GM19351 (cell line): ENCODE measurements at regions not wholly inside any gene's neighbourhood (a gene's known extent, or its start where the extent isn't known, plus 50 kb on each side); places are given as distances from the start of the nearest gene placed in this dataset.

Source experiments
- ATAC-seq: cut with Tn5 transposase; IDR thresholded peaks from one replicate; pipeline ENCODE4 v1.9.1; 2021; ENCODE audit warnings: mild to moderate bottlenecking, moderate library complexity; ENCODE audit not compliant: unreplicated experiment

DNA sequence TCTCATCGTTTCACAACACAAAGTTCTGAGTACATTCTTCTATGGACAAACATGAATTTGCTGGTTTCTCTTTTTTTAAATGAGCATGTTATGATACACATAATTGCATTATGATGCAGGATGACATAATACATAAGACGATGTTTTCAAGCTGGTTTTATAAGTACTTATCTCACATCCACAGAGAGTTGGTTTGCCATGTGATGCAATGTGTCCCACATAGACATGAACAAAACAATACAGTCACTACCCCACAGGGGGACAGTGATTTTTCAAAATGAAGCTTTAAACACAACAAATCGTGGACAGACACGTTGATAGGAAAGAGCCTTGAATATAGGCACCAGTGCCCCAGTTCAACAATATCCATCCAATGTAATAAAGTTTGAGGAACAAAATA is 447.1 kb downstream of the KLF12 start:
- no peak for ATAC-seq

DNA sequence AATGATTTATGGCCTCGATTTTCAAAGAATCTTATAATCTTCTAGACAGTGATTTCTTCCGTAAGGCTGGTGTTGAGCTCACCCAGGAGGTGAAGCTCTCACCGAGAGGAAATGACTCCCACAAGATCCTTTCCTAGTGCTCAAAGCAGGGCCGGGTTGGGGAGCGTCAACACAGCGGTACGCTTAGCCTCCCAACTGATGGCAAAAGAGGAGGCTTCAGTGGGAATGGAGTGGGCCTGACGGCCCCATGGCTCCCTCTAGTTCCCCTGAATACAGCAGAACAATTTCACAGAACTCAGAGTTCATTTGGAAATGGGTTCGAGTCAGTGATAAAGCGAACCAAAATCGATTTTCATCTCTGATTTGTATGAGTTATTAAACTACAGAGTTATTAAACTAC is 449.5 kb downstream of the KLF12 start:
- ATAC-seq, result no peak

DNA sequence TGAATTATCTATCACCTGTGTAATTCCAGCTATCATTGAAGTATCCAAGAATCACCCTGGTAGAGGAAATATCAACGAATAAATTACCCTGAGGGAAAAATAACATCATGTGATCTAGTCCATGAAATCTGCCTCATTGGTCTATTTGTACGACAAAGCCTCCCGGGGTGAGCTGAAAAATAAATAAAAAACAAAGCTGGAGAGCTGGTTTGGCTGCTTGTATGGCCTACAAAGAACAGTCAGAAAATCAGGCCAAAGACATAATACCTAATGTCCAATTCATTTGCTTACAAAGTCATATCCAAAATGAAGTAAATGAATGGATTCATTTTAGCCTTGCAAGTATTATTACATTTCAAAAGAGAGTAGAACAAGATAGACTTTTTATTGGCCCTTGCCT is 449.9 kb downstream of the KLF12 start:
- ATAC-seq, result no peak

DNA sequence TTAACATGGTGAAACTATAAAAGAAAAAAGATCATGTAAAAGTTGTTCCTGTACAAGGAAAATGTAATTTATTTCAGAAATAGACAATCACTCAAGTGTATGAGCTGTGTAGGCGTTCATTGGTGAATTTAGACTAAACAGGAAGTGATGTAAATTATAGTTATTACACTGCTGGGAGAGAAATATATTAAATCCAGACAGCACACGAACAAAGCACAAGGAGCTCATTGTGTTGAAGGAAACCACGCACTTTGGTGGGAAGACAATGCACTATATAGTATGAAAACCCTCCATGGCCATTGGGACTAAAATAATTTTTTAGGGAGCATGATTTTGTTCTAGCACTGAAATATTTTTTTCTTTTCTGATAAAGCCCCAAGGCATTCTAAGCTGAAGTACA is 450.5 kb downstream of the KLF12 start:
- no peak for ATAC-seq

DNA sequence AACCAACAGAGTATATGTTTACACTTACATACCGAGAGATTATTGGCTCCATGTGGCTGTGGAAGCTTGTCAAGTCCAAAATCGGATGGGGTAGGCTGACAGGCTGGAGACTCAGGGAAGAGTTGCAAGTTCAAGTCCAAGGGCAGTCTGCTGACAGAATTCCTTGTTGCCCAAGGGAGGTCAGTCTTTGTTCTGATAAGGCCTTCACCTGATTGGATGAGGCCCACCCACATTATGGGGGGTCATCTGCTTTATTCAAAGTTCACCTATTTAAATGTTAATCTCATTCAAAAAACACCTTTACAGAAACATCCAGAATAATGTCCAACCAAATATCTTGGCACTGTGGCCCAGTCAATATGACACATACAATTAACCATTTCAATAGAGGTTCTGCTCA is 452.4 kb downstream of the KLF12 start:
- no peak for ATAC-seq

DNA sequence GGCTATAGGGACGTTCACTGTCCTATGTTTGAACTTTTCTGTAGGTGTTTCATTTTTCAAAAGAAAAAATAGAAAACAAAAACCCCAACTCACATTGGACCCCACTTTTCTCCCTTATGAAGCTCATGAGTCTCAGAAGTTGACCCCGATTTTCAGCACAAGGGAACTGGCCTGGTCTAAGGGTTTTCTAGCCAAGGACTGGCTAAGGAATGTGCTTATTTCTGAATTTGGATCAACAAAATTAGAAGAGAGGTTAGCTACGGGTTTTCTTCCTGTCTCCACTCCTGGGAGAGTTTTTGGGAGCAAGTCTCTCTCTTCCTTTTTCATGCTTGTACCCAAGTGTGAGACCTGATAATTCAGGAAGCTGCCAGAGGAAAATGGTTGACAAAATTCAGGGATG is 453.2 kb downstream of the KLF12 start:
- no peak for ATAC-seq

DNA sequence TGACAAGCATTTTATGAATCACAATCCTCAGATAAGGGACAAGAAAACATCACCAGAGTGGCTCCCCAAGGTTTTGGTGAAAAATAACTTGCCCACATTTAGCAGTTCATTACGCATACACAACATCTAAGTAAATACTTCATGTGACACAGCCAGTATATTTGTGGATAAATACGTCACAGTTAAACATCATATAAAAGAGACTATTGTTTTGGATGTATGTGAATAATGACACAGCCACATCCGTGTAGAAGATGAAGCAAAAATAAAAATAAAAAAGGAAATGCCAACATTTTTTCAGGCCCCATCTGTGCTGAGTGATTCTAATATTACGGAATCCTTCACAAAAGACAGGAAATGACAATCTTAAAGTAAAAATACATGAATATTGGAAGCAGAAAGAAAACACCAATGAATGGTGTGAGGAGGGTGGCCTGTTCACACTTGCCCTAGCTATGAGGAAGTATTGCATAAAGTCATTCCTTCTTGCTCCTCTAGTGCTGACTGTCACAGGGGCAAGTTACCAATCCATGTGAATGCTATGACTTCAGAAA is 457.1 kb downstream of the KLF12 start:
- ATAC-seq, result no peak

DNA sequence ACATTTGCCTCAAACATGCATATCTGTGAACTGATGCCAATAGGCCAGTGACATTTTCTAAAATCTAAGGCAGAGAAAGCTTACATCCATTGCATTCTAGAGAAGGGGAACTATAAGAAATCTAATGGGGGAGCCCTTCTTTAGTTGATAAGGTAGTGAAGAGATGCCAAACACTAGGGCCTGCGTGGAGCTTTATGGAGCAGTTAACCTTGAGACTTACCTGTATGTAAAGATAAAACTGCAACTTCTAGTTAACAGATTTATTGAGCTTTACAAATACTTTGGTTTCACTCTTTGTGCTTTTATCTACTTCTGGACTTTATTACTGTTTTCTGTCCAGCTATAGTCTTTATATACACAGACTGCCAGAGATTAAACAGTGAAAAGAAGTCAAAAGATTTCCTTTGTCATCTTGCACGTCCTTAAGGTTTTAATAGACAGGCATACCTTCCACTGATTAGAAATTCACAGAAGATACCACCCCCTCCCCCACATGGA is 457.6 kb downstream of the KLF12 start:
- no peak for ATAC-seq

DNA sequence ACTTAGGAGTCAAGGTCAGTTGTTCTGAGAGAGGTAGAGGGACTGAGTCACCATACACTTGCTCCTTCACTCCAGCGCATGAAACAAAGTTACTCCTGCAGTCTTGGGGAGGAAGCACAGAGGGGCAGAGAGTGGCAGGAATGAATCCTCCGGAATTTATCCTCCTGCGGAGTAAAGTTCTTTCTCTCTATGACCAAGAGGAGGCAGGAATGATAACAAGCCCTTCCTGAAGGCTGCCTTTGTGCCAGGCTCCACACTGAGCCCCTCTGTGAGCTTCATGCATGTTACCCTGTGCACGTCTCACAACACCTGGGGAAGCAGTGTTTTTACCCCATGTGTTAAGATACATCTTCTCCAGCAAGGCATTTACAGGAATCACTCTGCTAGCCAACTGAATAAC is 458.4 kb downstream of the KLF12 start:
- no peak for ATAC-seq

DNA sequence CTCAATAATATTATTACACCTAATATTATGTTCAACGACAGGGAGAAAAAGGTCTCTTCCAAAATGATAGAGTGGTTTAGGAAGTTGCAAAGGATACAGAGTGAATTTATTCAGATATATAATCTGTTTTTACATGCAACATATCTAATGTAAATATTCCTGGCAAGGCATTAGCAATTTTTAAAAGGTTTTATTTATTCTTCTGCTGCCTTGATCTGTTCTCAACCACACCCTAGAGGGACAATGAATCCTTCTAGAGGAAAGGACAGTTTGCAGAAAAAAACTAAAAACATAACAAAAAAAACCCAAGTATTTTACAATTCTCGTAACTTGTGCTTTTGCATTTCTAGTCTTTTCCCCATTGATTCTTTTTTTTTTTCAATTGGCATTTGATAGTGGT is 459.6 kb downstream of the KLF12 start:
- no peak for ATAC-seq

DNA sequence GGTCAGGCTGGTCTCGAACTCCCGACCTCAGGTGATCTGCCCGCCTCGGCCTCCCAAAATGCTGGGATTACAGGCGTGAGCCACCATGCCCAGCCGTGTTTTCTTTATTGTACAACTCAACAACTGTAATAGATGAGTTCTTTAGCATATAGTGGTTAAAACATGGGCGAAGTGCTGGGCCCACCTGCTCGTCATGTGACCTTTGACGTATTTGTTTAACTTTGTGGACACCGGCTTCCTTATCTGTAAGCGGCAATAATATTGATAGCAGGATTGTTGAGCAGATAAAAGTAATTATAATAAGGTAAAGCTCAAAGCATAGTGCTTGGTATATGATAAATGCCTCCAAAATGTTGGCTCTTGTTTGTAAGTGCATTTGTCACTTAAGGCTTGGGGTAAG is 460.3 kb downstream of the KLF12 start:
- no peak for ATAC-seq

DNA sequence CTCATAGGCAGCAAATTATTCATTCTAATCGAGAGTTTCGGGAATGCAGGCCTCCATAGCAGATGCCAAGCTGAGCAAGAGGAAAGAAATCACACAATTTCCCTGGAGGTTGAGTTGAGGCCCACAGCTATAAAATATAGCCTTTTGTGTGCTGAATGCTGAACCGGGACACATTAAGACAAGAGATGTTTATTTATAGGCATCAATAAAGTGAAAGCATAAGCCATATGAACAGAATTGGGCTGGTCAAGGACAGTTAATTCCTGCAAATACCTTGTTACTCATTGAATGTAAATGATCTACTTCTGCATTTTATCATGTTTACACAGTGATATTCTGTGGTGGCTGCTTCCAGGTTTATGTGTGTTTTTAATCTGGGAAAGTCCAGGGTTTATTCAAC is 461.7 kb downstream of the KLF12 start:
- ATAC-seq, result no peak

DNA sequence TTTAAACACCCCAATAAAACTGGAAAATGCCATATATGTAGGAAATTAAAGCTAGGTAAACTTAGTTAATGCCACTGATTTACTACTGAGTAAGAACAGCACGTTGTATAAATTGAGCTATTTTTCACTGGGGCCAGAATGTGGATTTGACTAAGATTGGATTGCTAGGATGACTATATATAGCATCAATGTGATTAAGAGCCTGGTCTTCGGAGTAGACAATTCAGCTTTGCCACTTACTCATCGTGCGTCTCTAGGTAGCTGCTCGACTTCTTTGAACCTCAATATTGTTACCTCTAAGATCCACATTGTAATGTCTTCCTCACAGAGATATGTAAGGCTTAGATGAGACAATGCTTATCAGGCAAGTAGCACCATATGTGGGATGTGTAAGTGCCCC is 462.5 kb downstream of the KLF12 start:
- ATAC-seq, result no peak

DNA sequence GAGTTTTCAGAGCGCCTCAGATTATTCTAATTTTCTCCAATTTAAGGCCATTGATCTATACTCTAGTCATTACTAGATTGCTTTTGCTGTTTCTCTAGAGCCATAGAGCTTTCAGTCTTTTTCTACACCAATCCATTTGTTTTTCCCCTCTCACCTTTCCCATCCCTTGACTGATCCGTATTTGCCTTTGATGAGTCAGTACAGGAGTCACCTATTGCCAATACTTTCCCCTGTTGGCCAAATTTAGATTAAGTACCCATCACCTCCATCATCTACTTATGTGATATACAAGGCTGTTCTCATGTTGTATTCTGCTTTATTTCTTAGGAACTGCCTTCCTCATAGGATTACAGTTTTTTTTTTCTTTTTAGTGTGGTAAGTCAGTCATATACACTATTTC is 463.2 kb downstream of the KLF12 start:
- ATAC-seq, result no peak

DNA sequence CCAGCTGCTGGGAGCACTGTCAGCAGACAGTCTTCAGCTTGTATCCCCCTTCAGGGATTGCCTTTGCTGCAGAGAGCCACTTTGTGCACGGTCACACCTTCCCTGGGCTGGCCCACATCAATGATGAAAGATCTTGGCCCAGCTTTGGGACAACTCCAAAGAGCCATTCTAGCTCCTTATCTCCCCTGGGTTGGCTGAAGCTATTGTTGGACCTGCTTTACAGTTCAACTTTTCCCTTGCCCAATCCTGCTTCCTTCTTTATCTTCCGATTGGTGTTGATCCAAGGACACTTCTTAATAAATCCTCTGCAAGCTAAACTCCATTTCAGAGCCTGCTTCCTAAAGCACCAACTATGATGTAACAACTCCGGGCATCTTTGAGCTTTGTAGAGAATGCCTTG is 466.4 kb downstream of the KLF12 start:
- no peak for ATAC-seq

DNA sequence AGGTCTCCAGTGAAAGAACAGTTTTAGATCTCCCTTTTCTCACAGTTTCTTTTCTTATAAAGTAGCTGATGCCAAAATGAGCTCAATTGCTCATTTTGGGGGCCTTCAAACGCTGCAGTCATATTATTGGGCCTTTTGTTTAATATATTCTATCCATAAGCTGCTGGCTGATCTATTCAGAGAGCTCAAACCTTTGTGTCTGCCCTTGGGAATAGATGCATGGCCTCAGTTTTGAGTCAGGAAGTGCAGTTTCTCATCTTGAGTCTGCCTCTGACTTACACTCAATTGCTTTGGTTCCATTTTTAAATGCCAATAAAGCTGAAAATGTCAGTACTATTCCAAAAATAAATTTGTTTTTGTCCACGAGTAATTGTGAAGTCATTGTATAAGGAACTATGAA is 468.9 kb downstream of the KLF12 start:
- no peak for ATAC-seq

DNA sequence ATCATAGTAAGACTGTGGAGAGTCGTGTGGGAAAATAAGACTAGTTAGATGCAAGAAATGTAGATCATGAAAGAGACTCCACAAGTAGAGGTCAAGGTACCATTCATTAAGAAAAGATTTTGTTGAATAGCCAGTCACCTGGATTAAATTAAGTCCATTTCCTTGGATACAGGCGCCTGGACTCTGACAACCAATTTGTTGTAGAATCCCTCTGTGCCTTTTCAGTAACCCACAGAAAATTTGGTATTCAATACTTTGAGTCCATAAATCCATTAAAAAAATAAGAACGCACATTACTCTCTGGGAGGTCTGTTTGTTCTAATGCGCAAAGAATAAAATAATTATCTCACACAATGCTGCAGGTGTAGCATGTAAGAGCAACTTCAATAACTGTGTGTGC is 469.4 kb downstream of the KLF12 start:
- no peak for ATAC-seq

DNA sequence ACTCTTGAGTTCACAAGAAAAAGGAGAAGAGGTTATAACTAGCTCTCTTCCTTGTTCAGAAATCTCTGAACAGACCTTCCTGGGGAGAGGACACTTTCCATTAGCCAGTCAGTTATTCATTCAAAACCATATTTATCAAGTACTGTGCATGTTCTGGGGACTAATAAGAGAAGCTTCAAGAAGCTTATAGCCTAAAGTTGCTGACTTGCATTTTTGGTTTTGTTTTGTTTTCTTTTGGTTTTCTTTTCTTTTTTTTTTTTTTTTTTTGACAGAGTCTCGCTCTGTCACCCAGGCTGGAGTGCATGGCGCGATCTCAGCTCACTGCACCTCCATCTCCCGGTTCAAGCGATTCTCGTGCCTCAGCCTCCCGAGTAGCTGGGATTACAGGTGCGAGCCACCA is 471.4 kb downstream of the KLF12 start:
- no peak for ATAC-seq

DNA sequence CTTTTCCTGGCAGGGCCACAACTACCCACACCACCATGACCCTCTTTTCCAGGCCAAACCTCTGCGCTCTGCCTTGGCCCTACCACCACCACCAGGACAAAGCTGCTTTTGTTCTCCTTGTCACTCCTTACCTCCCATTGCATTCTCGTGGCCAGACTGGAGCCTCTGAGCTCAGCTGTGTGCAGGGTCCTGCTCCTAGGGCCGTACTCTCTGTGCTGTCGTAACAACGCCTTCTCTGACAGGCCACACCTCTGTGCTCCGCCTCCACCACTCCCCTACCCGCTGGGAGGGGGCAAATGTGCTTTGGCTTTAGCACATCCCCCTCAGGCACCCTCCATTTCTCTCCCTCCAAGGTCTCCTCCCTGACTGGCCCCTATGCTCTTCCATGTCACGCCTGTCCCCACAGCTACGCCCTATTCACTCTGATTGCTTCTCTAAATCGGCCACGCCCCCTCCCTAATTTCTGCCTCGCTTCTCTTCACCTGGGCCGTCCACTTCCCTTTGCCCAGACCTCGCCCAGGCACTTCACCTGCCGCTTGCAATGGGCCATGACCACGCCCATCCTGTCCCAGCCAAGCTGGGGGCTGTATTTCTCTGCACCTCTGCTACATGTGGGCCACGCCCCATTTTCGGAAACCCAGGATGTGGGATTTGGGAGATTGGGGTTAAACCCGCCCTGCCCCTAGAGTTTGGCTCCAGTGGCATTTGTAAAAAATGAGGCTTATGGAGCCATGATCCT is 472.3 kb downstream of the KLF12 start:
- ATAC-seq, result no peak

DNA sequence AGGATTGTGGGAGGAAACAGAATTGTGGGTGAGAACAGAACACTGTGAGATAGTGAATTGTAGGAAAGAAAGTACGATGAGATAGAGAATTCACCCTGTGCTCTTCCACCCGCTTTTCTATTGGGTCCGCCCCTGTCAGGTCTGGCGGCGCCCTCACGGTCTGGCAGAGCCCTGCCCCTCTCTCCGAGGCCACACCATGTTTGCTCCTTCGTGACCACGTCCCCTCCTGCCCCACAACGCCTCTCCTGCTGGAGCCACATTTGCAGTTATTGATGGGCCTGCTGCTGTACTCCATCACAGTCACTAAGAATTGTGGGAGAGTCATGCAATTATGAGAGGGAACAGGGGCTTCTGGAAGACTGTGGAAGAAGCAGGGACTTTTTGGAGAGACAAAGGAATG is 473.1 kb downstream of the KLF12 start:
- ATAC-seq, result no peak

DNA sequence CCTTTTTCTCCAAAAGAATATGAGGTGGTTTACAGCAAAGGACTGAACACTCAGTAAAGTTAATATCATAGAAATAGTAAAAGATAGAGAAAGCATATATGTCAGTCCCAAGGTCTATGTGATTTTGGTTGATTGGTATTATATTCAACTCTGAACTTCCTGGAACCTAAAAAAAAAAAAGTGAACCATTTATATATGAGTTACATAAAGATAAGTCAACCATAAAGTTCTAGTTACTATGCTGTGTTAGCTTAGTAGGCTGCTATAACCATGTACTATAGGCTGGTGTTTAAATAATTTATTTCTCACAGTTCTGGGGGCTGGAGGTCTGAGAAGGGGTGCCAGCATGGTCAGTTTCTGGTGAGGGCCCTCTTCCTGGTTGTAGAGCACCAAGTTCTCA is 475.6 kb downstream of the KLF12 start:
- no peak for ATAC-seq

DNA sequence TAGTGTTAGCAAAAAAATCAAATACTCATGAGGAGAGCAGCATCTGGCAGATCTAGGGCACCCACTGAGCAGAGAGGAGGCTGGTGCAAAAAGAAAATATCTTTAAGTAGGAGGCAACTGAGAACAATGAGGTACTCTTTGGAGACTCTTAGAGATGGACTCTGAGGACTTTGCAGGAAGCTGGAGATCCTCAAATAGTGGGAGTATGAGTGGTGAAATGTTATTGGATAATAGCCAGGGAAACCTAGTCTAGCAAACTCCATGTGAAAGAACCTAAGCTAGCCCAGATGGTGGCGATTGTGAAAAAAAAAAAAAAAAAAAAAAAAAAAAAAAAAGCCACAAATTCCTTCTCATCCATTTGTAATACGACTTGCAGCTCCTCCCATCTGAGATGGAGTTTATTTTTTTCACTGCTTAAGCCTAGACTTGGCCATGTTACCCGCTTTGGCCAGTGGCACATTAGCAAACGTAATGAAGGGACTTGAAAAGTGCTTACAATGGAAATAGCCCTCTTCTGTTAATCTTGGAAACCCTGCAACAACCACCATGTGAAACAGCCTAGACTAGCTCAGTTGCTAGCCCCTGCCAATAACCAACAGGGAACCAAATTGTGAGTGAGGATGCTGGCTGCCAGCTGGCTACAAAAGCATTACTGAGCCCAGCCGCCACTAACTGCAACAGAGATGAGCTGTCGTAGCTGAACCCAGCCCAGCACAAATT is 476.2 kb downstream of the KLF12 start:
- ATAC-seq, result no peak
